C4-2B (cell line): ENCODE measurements at regions not wholly inside any gene's neighbourhood (a gene's known extent, or its start where the extent isn't known, plus 50 kb on each side); places are given as distances from the start of the nearest gene placed in this dataset.

Experiments
- CTCF ChIP-seq: fragments of 450-650 bp; conservative IDR thresholded peaks from 2 replicates; pipeline ENCODE4 v1.5.1; 2017; ENCODE audit warnings: mild to moderate bottlenecking
- ZFX ChIP-seq: fragments of 450-650 bp; IDR thresholded peaks from 2 replicates; pipeline ENCODE4 v1.6.1; 2017

GRCh38 chr4:14084598-14084997 lies 457.1 kb upstream of the BOD1L1 start:
- no peak for TF ChIP-seq CTCF
- TF ChIP-seq ZFX = no peak
